NB4 (cell line): ENCODE measurements at regions not wholly inside any gene's neighbourhood (a gene's known extent, or its start where the extent isn't known, plus 50 kb on each side); places are given as distances from the start of the nearest gene placed in this dataset.

Experiments
- MYC ChIP-seq: IDR thresholded peaks from 2 replicates; pipeline ENCODE4 v1.6.1; 2011; ENCODE audit warnings: low read depth, low read length
- POLR2A ChIP-seq: IDR thresholded peaks from 2 replicates; pipeline ENCODE4 v1.6.1; 2011; ENCODE audit warnings: mild to moderate bottlenecking; ENCODE audit not compliant: insufficient read length; ENCODE audit errors: extremely low read depth
- TF ChIP-seq, protein P1 (sequence below): IDR thresholded peaks from one replicate; pipeline ENCODE4 v1.5.1; 2012; ENCODE audit warnings: low read depth, low read length
- TF ChIP-seq, protein P2 (sequence below): IDR thresholded peaks from 2 replicates; pipeline ENCODE4 v1.6.1; 2011; ENCODE audit warnings: low read depth, low read length

DNA sequence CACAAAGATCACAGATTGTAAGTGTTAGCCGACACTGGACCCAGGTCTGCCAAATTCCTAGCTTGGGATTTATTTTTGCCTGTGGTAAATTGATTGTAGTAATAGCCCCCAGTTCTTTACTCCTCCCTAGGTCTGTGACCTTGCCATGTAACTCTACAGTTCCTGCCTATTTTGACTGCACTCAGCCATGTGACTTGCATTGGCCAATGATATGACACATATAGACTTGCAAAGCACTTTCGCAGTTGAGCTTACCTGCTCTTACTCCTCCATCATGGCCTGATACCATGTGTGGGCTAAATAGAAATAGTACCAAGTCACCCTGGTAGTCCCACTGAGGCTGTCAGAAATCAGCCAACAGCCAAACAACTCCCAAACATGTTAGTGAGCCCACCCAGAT lies 240.3 kb downstream of the DUSP6 start:
- TF ChIP-seq, protein P1, sequence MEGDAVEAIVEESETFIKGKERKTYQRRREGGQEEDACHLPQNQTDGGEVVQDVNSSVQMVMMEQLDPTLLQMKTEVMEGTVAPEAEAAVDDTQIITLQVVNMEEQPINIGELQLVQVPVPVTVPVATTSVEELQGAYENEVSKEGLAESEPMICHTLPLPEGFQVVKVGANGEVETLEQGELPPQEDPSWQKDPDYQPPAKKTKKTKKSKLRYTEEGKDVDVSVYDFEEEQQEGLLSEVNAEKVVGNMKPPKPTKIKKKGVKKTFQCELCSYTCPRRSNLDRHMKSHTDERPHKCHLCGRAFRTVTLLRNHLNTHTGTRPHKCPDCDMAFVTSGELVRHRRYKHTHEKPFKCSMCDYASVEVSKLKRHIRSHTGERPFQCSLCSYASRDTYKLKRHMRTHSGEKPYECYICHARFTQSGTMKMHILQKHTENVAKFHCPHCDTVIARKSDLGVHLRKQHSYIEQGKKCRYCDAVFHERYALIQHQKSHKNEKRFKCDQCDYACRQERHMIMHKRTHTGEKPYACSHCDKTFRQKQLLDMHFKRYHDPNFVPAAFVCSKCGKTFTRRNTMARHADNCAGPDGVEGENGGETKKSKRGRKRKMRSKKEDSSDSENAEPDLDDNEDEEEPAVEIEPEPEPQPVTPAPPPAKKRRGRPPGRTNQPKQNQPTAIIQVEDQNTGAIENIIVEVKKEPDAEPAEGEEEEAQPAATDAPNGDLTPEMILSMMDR, result no peak
- TF ChIP-seq POLR2A, result no peak
- TF ChIP-seq MYC, result no peak
- TF ChIP-seq, protein P2, sequence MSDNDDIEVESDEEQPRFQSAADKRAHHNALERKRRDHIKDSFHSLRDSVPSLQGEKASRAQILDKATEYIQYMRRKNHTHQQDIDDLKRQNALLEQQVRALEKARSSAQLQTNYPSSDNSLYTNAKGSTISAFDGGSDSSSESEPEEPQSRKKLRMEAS, result no peak
